Esophagus squamous epithelium (tissue), 5 donors: ENCODE measurements at regions not wholly inside any gene's neighbourhood (a gene's known extent, or its start where the extent isn't known, plus 50 kb on each side); places are given as distances from the start of the nearest gene placed in this dataset.

Source experiments
- DNase-seq: peaks from one replicate; lab custom pipeline; 2025; lab: John Stamatoyannopoulos, UW
- H3K27ac ChIP-seq, 4 donors: fragments of 200-600 bp; sonication (generic); one replicate each; pipeline ENCODE4 v1.5.1; 2016 to 2019; ENCODE audit warnings: mild to moderate bottlenecking in 1 of 4
- H3K27me3 ChIP-seq, 4 donors: fragments of 200-600 bp; sonication (generic); 1 replicate in 3 of 4; 2 replicates in 1 of 4; pipeline versions ENCODE4 v1.5.1 to v1.6.0; 2017 to 2021; ENCODE audit warnings: antibody characterized with exemption in 1 of 4
- H3K36me3 ChIP-seq, 3 donors: fragments of 200-600 bp; sonication (generic); one replicate each; pipeline ENCODE4 v1.5.1; 2016 to 2019
- H3K4me1 ChIP-seq, 3 donors: fragments of 200-600 bp; sonication (generic); one replicate each; pipeline ENCODE4 v1.5.1; 2017 to 2019
- H3K4me3 ChIP-seq, 4 donors: fragments of 200-600 bp; sonication (generic); 1 replicate in 3 of 4; 2 replicates in 1 of 4; pipeline ENCODE4 v1.5.1; 2016 to 2019; ENCODE audit warnings: mild to moderate bottlenecking in 2 of 4, moderate library complexity in 1 of 4
- H3K9me3 ChIP-seq, 3 donors: fragments of 200-600 bp; sonication (generic); one replicate each; pipeline ENCODE4 v1.5.1; 2016 to 2019
- POLR2A ChIP-seq, 4 donors: fragments of 450-650 bp; IDR thresholded peaks; one replicate each; pipeline ENCODE4 v1.6.1; 2017; ENCODE audit warnings: antibody characterized with exemption in 4 of 4, mild to moderate bottlenecking in 4 of 4, moderate library complexity in 3 of 4
- WGBS, 2 donors: methylation state at CpG; one replicate each; pipeline ENCODE4 v1.1.5; 2018; 5-methylcytosine and 5-hydroxymethylcytosine counted together
- intact Hi-C: fragments of 100-400 bp; cut with DNase I; formaldehyde crosslinking; loops from one replicate; pipeline ENCODE4 v1.15.0; 2022
- TF ChIP-seq, protein P1 (sequence below), 6 experiments: fragments of 450-650 bp in 4 of 6; fragments of 200-600 bp in 2 of 6; sonication (generic) in 2 of 6; IDR thresholded peaks; one replicate each; pipeline ENCODE4 v1.5.1; 2016 to 2019; ENCODE audit warnings: antibody characterized with exemption in 6 of 6, mild to moderate bottlenecking in 4 of 6, moderate library complexity in 4 of 6
- donor health status: DM: yes; HTN: yes; CAD: no.

DNA sequence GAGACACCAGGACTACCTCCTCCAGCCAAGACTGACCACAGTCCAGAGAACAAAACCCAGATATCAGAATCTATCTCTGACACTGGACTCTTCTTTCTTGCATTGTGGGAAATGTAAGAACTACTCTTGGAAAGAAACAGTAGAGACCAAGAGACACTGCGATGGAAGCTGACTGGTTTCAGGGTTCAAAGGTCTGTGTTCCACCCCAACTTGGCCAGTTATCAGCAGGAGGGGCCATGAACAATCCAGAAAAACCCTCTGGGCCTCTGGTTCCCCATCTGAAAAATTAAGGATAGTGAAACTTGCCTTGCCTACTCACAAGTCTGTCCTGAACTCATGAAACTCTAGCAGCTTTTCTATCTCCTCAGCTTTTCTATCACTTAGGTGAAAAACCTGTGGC is 166.5 kb downstream of the SUCLG1 start:
- H3K4me1 ChIP-seq = no peaks in the 10 kb centered on the region
- WGBS, 2 donors = 86 to 89% methylated on average over 1 of the region's 1 CpG
- DNase-seq = no peak
- no peaks in the 10 kb centered on the region for H3K27me3 ChIP-seq
- no peak overlapping the region for H3K27ac ChIP-seq
- H3K9me3 ChIP-seq = no peaks in the 10 kb centered on the region
- TF ChIP-seq, protein P1, sequence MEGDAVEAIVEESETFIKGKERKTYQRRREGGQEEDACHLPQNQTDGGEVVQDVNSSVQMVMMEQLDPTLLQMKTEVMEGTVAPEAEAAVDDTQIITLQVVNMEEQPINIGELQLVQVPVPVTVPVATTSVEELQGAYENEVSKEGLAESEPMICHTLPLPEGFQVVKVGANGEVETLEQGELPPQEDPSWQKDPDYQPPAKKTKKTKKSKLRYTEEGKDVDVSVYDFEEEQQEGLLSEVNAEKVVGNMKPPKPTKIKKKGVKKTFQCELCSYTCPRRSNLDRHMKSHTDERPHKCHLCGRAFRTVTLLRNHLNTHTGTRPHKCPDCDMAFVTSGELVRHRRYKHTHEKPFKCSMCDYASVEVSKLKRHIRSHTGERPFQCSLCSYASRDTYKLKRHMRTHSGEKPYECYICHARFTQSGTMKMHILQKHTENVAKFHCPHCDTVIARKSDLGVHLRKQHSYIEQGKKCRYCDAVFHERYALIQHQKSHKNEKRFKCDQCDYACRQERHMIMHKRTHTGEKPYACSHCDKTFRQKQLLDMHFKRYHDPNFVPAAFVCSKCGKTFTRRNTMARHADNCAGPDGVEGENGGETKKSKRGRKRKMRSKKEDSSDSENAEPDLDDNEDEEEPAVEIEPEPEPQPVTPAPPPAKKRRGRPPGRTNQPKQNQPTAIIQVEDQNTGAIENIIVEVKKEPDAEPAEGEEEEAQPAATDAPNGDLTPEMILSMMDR (IDR thresholded peaks at IDR 0.05) = no peak
- no peak for TF ChIP-seq POLR2A (IDR thresholded peaks at IDR 0.05)
- intact Hi-C loops = no loop called here
- no peak overlapping the region for H3K4me3 ChIP-seq
- H3K36me3 ChIP-seq = no peaks in the 10 kb centered on the region

DNA sequence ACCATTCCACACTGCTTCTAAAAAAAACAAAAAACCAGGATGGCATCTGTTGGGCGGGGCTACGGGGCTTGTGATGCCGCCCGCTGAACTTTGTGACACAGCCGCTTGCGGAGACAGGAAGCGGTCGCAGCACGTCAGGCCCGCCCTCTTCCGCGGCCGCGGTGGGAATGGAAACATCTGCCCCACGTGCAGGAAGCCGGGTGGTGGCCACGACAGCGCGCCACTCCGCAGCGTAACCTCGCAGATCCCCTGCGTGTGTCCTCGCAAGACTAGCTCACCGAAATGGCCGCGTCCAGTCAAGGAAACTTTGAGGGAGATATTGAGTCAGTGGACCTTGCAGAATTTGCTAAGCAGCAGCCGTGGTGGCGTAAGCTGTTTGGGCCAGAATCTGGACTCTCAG is 168.5 kb downstream of the SUCLG1 start:
- H3K4me1 ChIP-seq = no peaks in the 10 kb centered on the region
- no peaks in the 10 kb centered on the region for H3K27me3 ChIP-seq
- no peak overlapping the region for H3K4me3 ChIP-seq
- no peaks in the 10 kb centered on the region for H3K9me3 ChIP-seq
- H3K36me3 ChIP-seq = no peaks in the 10 kb centered on the region
- no peak for DNase-seq
- WGBS, 2 donors = 95% methylated on average over 21 to 29 of the region's 29 CpGs
- no peak overlapping the region for H3K27ac ChIP-seq
- TF ChIP-seq, protein P1 (IDR thresholded peaks at IDR 0.05) = no peak
- no peak for TF ChIP-seq POLR2A (IDR thresholded peaks at IDR 0.05)
- intact Hi-C loops = no loop called here

DNA sequence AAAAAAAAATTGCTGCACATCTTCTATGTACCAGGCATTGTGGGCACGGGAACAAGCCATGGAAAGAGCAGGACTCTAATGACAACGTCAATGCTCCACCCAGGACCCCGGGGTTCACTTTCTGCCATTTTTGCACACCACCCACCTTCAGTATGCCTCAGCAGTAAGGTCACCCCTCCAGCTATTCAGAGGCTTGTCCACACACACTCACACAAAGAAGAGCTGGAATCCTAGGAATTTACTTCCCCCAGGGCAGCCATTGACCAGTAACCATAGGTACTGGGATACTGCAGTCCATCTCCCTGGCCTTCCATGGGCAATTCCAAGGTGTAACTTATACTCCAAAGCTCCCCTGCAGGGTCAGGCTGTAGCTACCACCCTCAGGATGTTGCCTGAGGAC is 170.8 kb downstream of the SUCLG1 start:
- Histone ChIP-seq H3K4me3 (no peak overlapping the region), H3K36me3 (no peaks in the 10 kb centered on the region), H3K27ac (no peak overlapping the region), H3K4me1 (no peaks in the 10 kb centered on the region), H3K9me3 (no peaks in the 10 kb centered on the region), H3K27me3 (no peaks in the 10 kb centered on the region)
- WGBS, 2 donors = 73 to 81% methylated on average over 3 of the region's 3 CpGs
- TF ChIP-seq, protein P1 (IDR thresholded peaks at IDR 0.05) = no peak
- TF ChIP-seq POLR2A (IDR thresholded peaks at IDR 0.05) = no peak
- intact Hi-C loops = no loop called here
- DNase-seq = no peak

DNA sequence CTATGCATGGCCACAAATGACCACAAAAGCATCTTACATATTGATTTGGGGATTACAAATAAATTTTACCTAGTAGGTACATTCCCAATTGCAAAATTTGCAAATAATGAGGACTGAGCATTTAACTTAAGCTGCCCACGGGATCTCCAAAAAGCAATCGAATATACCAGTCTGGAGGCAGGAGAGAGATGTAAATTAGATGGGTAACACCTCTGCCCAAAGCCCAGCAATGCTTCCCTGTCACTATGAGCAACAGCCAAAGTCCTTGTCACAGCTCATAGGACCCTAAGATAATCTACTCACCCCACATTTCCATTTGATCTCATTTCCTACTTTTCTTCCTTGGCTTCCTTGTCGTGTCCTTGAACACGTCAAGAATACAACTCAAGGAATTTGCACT is 172.2 kb downstream of the SUCLG1 start:
- DNase-seq = no peak
- 80 to 85% methylated on average over 4 of the region's 4 CpGs for WGBS, 2 donors
- TF ChIP-seq POLR2A (IDR thresholded peaks at IDR 0.05) = no peak
- TF ChIP-seq, protein P1 (IDR thresholded peaks at IDR 0.05) = no peak
- Histone ChIP-seq H3K27ac (no peak overlapping the region), H3K36me3 (no peaks in the 10 kb centered on the region), H3K27me3 (no peaks in the 10 kb centered on the region), H3K4me1 (no peaks in the 10 kb centered on the region), H3K9me3 (no peaks in the 10 kb centered on the region), H3K4me3 (no peak overlapping the region)
- intact Hi-C loops = no loop called here

DNA sequence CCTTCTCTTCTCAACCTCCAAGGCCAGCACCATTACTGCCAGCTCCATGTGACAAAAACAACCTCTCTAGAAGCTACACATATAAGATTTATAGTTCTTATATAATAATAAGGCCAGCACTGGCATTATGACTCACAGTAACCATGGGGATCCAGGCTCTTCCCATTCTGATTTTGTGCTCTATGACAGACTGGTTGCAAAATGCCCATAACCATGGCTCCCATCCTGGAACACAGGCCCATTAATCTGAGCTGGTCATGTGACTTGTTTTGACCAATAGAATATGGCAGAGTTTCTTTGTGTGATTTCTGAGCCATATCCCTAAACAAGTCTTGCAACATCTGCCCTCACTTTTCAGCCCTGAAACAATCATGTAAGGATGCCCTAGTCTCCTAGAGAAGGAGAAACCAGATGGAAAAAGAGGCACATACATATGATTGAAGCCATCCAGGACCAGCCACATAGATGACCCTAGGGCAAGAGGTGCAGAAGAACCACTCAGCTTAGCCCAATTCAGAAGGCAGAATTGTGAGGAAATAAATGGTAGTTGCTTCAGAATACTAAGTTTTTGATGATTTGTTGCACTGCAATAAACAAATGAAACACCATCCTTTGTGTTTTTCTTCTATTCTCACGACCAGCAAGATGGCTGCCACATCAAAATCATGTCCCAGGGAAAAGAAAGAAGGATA is 173.9 kb downstream of the SUCLG1 start:
- no peaks in the 10 kb centered on the region for H3K36me3 ChIP-seq
- TF ChIP-seq, protein P1 (IDR thresholded peaks at IDR 0.05) = no peak
- no peak for TF ChIP-seq POLR2A (IDR thresholded peaks at IDR 0.05)
- intact Hi-C loops = no loop called here
- H3K4me1 ChIP-seq = no peaks in the 10 kb centered on the region
- WGBS, 2 donors = 12 to 30% methylated on average over 1 of the region's 1 CpG
- no peak for DNase-seq
- no peaks in the 10 kb centered on the region for H3K27me3 ChIP-seq
- no peak overlapping the region for H3K27ac ChIP-seq
- H3K9me3 ChIP-seq = no peaks in the 10 kb centered on the region
- no peak overlapping the region for H3K4me3 ChIP-seq
